CD4-positive, alpha-beta memory T cell (primary cell): ENCODE measurements at regions not wholly inside any gene's neighbourhood (a gene's known extent, or its start where the extent isn't known, plus 50 kb on each side); places are given as distances from the start of the nearest gene placed in this dataset.

ENCODE experiments used
- CTCF ChIA-PET: fragments of 350-600 bp; sonication (Branson Sonifier 250); formaldehyde crosslinking; loops from one replicate; lab custom pipeline; 2021; ENCODE audit warnings: inconsistent platforms; ENCODE audit not compliant: partially characterized antibody; lab: Charles Lee
- POLR2A ChIA-PET: fragments of 350-600 bp; sonication (Branson Sonifier 250); formaldehyde crosslinking; loops from one replicate; lab custom pipeline; 2021; ENCODE audit not compliant: partially characterized antibody; lab: Charles Lee
- DNase-seq, 5 donors: peaks; one replicate each; pipeline versions ENCODE4 v3.0.0 to v3.0.0-alpha.2; 2020 to 2022; ENCODE audit warnings: mixed read lengths in 1 of 5
- H3K27ac ChIP-seq: one replicate; pipeline ENCODE4 v1.7.0; 2013; ENCODE audit warnings: low read depth, low read length
- H3K27me3 ChIP-seq: 2 replicates; pipeline ENCODE4 v1.7.0; 2013; ENCODE audit warnings: mild to moderate bottlenecking, low read length, moderate library complexity; ENCODE audit not compliant: insufficient read depth
- H3K36me3 ChIP-seq: 2 replicates; pipeline ENCODE4 v1.7.0; 2013; ENCODE audit warnings: mild to moderate bottlenecking, low read length, moderate library complexity; ENCODE audit not compliant: insufficient read depth
- H3K4me1 ChIP-seq: 2 replicates; pipeline ENCODE4 v1.7.0; 2013; ENCODE audit warnings: mild to moderate bottlenecking, low read length, moderate library complexity; ENCODE audit not compliant: insufficient read depth
- H3K4me3 ChIP-seq, 2 donors: one replicate each; pipeline ENCODE4 v1.7.0; 2013; ENCODE audit warnings: low read length in 2 of 2, mild to moderate bottlenecking in 1 of 2
- H3K9me3 ChIP-seq, 2 donors: one replicate each; pipeline ENCODE4 v1.7.0; 2013; ENCODE audit warnings: low read length in 2 of 2, control low read depth in 1 of 2; ENCODE audit not compliant: control insufficient read depth in 1 of 2
- H3K27ac Mint-ChIP-seq, 7 donors: one replicate each; pipeline ENCODE4 v1.8.0; 2020 to 2021; ENCODE audit warnings: mixed read lengths in 7 of 7, mild to moderate bottlenecking in 6 of 7, inconsistent platforms in 3 of 7, moderate library complexity in 3 of 7
- H3K27me3 Mint-ChIP-seq, 2 donors: one replicate each; pipeline ENCODE4 v1.8.0; 2020 to 2021; ENCODE audit warnings: mixed read lengths in 2 of 2
- H3K36me3 Mint-ChIP-seq, 2 donors: one replicate each; pipeline ENCODE4 v1.8.0; 2020 to 2021; ENCODE audit warnings: mixed read lengths in 2 of 2, inconsistent platforms in 1 of 2, mild to moderate bottlenecking in 1 of 2
- H3K4me1 Mint-ChIP-seq, 4 donors: one replicate each; pipeline ENCODE4 v1.8.0; 2020 to 2021; ENCODE audit warnings: mixed read lengths in 4 of 4, mild to moderate bottlenecking in 1 of 4
- H3K4me3 Mint-ChIP-seq, 8 donors: one replicate each; pipeline ENCODE4 v1.8.0; 2020 to 2021; ENCODE audit warnings: mixed read lengths in 8 of 8, mild to moderate bottlenecking in 7 of 8, moderate library complexity in 6 of 8, inconsistent platforms in 3 of 8
- H3K9me3 Mint-ChIP-seq, 8 donors: one replicate each; pipeline ENCODE4 v1.8.0; 2020 to 2021; ENCODE audit warnings: mixed read lengths in 8 of 8, mild to moderate bottlenecking in 5 of 8, inconsistent platforms in 3 of 8, moderate library complexity in 1 of 8
- intact Hi-C: fragments of 100-400 bp; cut with micrococcal nuclease; formaldehyde crosslinking; loops from one replicate; pipeline ENCODE4 v1.15.1; 2023

- Mint-ChIP-seq H3K4me3 (no peak overlapping the region), H3K27ac (no peak overlapping the region), H3K27me3 (peaks cover 6 to 13% of the 10 kb centered on the region in 2 donors), H3K36me3 (no peaks in the 10 kb centered on the region), H3K9me3 (peaks cover 0 to 4% (median under 1%) of the 10 kb centered on the region in 8 donors), H3K4me1 (no peaks in the 10 kb centered on the region)
- POLR2A ChIA-PET, result no interaction called here
- no peak overlapping the region for H3K27ac ChIP-seq
- no peaks in the 10 kb centered on the region for H3K27me3 ChIP-seq
- intact Hi-C loops, result no loop called here
- no peaks in the 10 kb centered on the region for H3K9me3 ChIP-seq
- H3K36me3 ChIP-seq, result no peaks in the 10 kb centered on the region
- CTCF ChIA-PET, result no interaction called here
- no peaks in the 10 kb centered on the region for H3K4me1 ChIP-seq
- H3K4me3 ChIP-seq, result no peak overlapping the region
- no peak for DNase-seq
Measured at GRCh38 chr12:105960319-105961083, 178.3 kb downstream of the NUAK1 start.

- peaks cover 0 to 4% (median 0%) of the 10 kb centered on the region in 8 donors for H3K9me3 Mint-ChIP-seq
- Histone ChIP-seq H3K36me3 (no peaks in the 10 kb centered on the region), H3K9me3 (no peaks in the 10 kb centered on the region), H3K4me1 (no peaks in the 10 kb centered on the region), H3K27ac (no peak overlapping the region), H3K4me3 (no peak overlapping the region), H3K27me3 (no peaks in the 10 kb centered on the region)
- no peak overlapping the region for H3K27ac Mint-ChIP-seq
- ChIA-PET POLR2A (no interaction called here), CTCF (no interaction called here)
- H3K36me3 Mint-ChIP-seq, result no peaks in the 10 kb centered on the region
- intact Hi-C loops, result no loop called here
- H3K4me1 Mint-ChIP-seq, result no peaks in the 10 kb centered on the region
- DNase-seq, result no peak
- H3K27me3 Mint-ChIP-seq, result peaks cover 2 to 10% of the 10 kb centered on the region in 2 donors
- no peak overlapping the region for H3K4me3 Mint-ChIP-seq
Measured at GRCh38 chr12:105961821-105962671, 176.7 kb downstream of the NUAK1 start.

DNA sequence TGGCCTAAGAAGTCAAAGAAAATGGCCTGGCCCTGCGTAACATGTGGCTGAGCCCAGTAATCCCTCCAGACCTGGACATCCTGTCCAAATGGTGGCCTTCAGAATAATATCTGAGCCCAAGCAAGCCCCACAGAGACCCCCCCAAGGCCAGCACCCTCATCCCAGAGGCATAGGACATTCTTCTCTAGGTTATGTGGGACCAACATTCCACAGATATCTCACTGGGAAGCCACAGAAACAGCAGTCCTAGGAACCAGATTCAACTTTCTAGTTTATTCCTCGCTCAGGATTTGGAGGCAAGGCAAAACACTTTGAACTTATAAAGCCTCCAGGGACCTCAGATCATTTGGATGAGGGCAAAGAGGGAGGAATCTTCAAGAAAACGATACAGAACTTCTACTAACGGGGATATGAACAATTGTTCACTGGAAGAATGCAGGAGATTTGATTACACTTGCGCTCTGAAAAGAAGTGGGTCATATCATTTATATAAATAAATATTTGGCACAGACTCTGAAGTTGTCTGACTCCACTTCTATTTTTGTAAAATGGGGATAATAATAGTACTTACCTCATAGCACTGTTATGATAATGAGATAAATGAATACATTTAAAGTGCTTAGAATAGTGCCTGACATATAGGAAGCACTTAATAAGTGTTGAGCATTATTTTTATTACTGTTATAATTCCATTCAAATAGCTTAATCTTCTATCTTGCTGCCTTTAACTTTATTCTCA is 171.5 kb downstream of the NUAK1 start:
- no peak overlapping the region for H3K4me3 ChIP-seq
- H3K9me3 Mint-ChIP-seq, result peaks cover 0 to 2% (median 0%) of the 10 kb centered on the region in 8 donors
- no peaks in the 10 kb centered on the region for H3K27me3 ChIP-seq
- intact Hi-C loops, result no loop called here
- no peaks in the 10 kb centered on the region for H3K36me3 ChIP-seq
- H3K36me3 Mint-ChIP-seq, result no peaks in the 10 kb centered on the region
- no peak overlapping the region for H3K27ac ChIP-seq
- no peak for DNase-seq
- H3K27ac Mint-ChIP-seq, result no peak overlapping the region
- no peaks in the 10 kb centered on the region for H3K27me3 Mint-ChIP-seq
- CTCF ChIA-PET, result no interaction called here
- POLR2A ChIA-PET, result no interaction called here
- H3K4me1 Mint-ChIP-seq, result no peaks in the 10 kb centered on the region
- no peaks in the 10 kb centered on the region for H3K9me3 ChIP-seq
- H3K4me3 Mint-ChIP-seq, result no peak overlapping the region
- no peaks in the 10 kb centered on the region for H3K4me1 ChIP-seq

DNA sequence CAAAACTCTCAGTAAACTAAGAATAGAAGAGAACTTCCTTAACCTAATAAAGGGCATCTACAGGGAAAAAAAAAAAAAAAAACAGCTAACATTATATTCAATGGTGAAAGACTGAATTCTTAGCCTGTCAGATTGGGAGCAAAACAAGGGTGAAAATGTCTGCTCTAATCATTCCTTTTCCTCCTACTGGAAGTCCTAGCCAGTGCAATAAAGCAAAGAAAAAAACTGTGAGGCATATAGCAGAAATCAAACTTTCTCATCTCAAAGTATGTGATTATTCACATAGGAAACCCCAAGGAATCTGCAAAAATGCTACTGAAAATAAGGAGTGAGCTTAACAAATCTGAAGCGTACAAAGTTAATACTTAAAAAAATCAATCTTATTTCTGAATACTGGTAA is 170.7 kb downstream of the NUAK1 start:
- Mint-ChIP-seq H3K9me3 (peaks cover 0 to 2% (median 0%) of the 10 kb centered on the region in 8 donors), H3K27me3 (no peaks in the 10 kb centered on the region), H3K27ac (no peak overlapping the region), H3K4me1 (no peaks in the 10 kb centered on the region), H3K4me3 (no peak overlapping the region), H3K36me3 (no peaks in the 10 kb centered on the region)
- ChIA-PET POLR2A (no interaction called here), CTCF (no interaction called here)
- no peak for DNase-seq
- Histone ChIP-seq H3K27me3 (no peaks in the 10 kb centered on the region), H3K9me3 (no peaks in the 10 kb centered on the region), H3K36me3 (no peaks in the 10 kb centered on the region), H3K4me1 (no peaks in the 10 kb centered on the region), H3K27ac (no peak overlapping the region), H3K4me3 (no peak overlapping the region)
- intact Hi-C loops, result no loop called here

- no peaks in the 10 kb centered on the region for H3K4me1 Mint-ChIP-seq
- H3K4me1 ChIP-seq, result no peaks in the 10 kb centered on the region
- POLR2A ChIA-PET, result interaction anchor here (0.6 kb wide), 1 partner anchor 298 kb away, joined by 5 read pairs; no protein-coding TSS in a partner anchor
- H3K27ac ChIP-seq, result no peak overlapping the region
- no peaks in the 10 kb centered on the region for H3K36me3 Mint-ChIP-seq
- H3K27me3 ChIP-seq, result no peaks in the 10 kb centered on the region
- DNase-seq, result no peak
- peaks cover 0 to 2% of the 10 kb centered on the region in 2 donors for H3K27me3 Mint-ChIP-seq
- H3K4me3 ChIP-seq, result no peak overlapping the region
- H3K9me3 ChIP-seq, result no peaks in the 10 kb centered on the region
- intact Hi-C loops, result no loop called here
- peaks cover 0 to 5% (median 0%) of the 10 kb centered on the region in 8 donors for H3K9me3 Mint-ChIP-seq
- CTCF ChIA-PET, result no interaction called here
- no peaks in the 10 kb centered on the region for H3K36me3 ChIP-seq
- H3K27ac Mint-ChIP-seq, result no peak overlapping the region
- no peak overlapping the region for H3K4me3 Mint-ChIP-seq
Measured at GRCh38 chr12:105970885-105971284, 167.9 kb downstream of the NUAK1 start.

GRCh38 chr12:105974738-105975137 is 164.0 kb downstream of the NUAK1 start:
- no peak overlapping the region for H3K27ac ChIP-seq

DNA sequence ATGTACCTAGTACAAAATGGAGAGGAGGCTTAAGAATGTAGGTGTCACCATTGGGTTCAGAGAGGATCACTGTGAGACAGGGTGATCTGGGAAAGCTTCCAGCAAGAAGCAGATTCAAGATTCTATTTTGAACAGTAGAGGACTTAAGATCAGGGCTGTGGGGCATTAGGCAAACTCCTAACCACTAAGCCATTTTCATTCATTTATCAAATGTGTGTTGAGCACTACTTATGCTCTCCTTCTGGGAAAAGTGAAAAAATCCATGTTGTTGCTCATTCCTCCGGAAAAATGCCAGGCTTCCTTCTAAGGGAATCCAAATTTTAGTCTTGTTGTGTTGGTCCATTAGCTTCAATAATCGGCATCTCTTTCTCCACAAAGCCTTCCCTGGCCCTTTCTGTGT is 163.4 kb downstream of the NUAK1 start:
- Mint-ChIP-seq H3K27ac (no peak overlapping the region), H3K4me1 (no peaks in the 10 kb centered on the region), H3K4me3 (no peak overlapping the region), H3K27me3 (peaks cover 2 to 5% of the 10 kb centered on the region in 2 donors), H3K36me3 (no peaks in the 10 kb centered on the region), H3K9me3 (peaks cover 0 to 5% (median 0%) of the 10 kb centered on the region in 8 donors)
- no peak for DNase-seq
- Histone ChIP-seq H3K27me3 (no peaks in the 10 kb centered on the region), H3K4me1 (no peaks in the 10 kb centered on the region), H3K4me3 (no peak overlapping the region), H3K9me3 (no peaks in the 10 kb centered on the region), H3K36me3 (no peaks in the 10 kb centered on the region), H3K27ac (no peak overlapping the region)
- intact Hi-C loops, result no loop called here
- ChIA-PET CTCF (no interaction called here), POLR2A (no interaction called here)

More at GRCh38 chr12:105974738-105975137, 164.0 kb downstream of the NUAK1 start:
- intact Hi-C loops, result no loop called here
- Histone ChIP-seq H3K9me3 (no peaks in the 10 kb centered on the region), H3K27me3 (no peaks in the 10 kb centered on the region), H3K4me3 (no peak overlapping the region), H3K4me1 (no peaks in the 10 kb centered on the region), H3K36me3 (no peaks in the 10 kb centered on the region)
- no peak for DNase-seq
- no peaks in the 10 kb centered on the region for H3K4me1 Mint-ChIP-seq
- H3K4me3 Mint-ChIP-seq, result no peak overlapping the region
- H3K27ac Mint-ChIP-seq, result no peak overlapping the region
- ChIA-PET POLR2A (no interaction called here), CTCF (no interaction called here)
- H3K27me3 Mint-ChIP-seq, result peaks cover 2 to 5% of the 10 kb centered on the region in 2 donors
- no peaks in the 10 kb centered on the region for H3K36me3 Mint-ChIP-seq
- peaks cover 0 to 5% (median 0%) of the 10 kb centered on the region in 8 donors for H3K9me3 Mint-ChIP-seq
